Spinal cord (tissue), 9 donors: ENCODE measurements at regions not wholly inside any gene's neighbourhood (a gene's known extent, or its start where the extent isn't known, plus 50 kb on each side); places are given as distances from the start of the nearest gene placed in this dataset.

Experiments
- DNase-seq, 6 donors: peaks; one replicate each; pipeline versions ENCODE4 v3.0.0 to v3.0.0-alpha.2; 2013 to 2015; ENCODE audit warnings: low spot score in 6 of 6, low read depth in 4 of 6
- H3K27ac ChIP-seq: one replicate; pipeline ENCODE4 v1.5.1; 2013; ENCODE audit warnings: low read depth, low read length, control low read depth
- H3K27me3 ChIP-seq: one replicate; pipeline ENCODE4 v1.6.1; 2013; ENCODE audit warnings: low read length; ENCODE audit not compliant: control insufficient read depth, insufficient read depth
- H3K36me3 ChIP-seq: one replicate; pipeline ENCODE4 v1.6.1; 2013; ENCODE audit warnings: low read length; ENCODE audit not compliant: control insufficient read depth, insufficient read depth
- H3K4me1 ChIP-seq: one replicate; pipeline ENCODE4 v1.6.1; 2013; ENCODE audit warnings: low read length; ENCODE audit not compliant: control insufficient read depth, insufficient read depth
- H3K4me3 ChIP-seq: one replicate; pipeline ENCODE4 v1.5.1; 2013; ENCODE audit warnings: low read depth, low read length, control low read depth
- H3K9me3 ChIP-seq: one replicate; pipeline ENCODE4 v1.6.1; 2013; ENCODE audit warnings: low read length; ENCODE audit not compliant: control insufficient read depth, insufficient read depth
- WGBS: methylation state at CpG from one replicate; pipeline ENCODE4 v1.1.5; 2013; ENCODE audit warnings: missing lambda C conversion rate; ENCODE audit not compliant: insufficient coverage; 5-methylcytosine and 5-hydroxymethylcytosine counted together
- donor health status: healthy.

DNA sequence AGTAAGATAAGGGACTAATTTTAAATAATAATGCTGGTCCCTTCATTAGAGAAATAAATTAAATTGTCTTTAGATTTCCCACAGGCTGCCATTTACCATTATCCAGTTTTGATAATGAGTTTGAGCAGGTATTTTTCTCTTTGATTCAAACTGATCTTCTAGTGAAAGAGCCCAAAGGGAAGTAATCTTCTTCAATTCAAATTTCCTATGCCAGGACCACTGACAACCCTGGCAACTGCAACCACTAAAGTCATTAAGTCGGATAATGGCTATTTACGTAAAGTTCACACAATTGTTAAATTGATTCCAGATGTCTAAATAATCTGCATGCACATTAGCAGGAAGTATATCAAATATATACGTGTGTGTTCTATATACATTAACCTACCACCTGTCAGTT is 399.3 kb downstream of the PTPRC start:
- H3K4me1 ChIP-seq, result no peaks in the 10 kb centered on the region
- H3K27me3 ChIP-seq, result no peaks in the 10 kb centered on the region
- WGBS, result no CpG with 5 or more reads among the region's 3 CpGs
- H3K27ac ChIP-seq, result no peak overlapping the region
- peak in 1 of 6 donors; percentile 62 for DNase-seq
- no peaks in the 10 kb centered on the region for H3K9me3 ChIP-seq
- no peaks in the 10 kb centered on the region for H3K36me3 ChIP-seq
- H3K4me3 ChIP-seq, result no peak overlapping the region

DNA sequence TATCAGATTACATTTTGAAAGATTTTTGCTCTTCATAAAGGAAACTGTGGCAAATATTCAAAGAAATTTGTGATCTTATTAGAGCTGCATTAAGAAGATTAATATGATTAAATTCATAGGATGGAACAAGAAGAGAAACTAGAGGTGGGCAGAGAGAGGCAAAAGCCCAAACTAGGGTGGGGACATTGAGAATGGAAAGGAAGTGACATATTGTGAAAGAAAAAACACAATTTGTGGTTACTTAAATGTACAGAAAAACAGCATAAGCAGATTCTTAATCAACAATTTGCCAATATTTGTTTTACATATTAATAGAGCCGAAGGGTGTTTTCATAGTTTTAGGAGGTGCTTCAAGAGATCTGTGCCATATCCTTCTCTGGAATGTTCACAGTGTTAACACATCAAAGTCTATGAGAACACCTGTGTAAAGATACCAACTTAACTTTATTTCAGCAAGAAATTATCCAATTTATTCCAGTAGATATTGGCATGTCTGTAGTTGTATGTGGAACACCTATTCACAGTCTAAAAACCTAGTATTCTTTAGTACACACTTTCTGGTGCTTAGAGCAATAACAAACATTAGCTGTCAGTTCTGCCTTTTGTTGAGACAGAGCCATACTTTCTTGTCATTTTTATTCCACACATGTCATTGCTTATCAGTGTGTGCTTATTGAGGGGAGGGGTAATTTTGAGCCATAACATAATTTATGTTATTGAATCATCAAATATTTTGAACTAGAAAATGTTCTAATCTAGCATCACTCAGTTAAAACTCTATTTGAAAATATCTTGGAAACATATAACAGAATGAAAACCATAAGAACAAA is 401.5 kb downstream of the PTPRC start:
- no peaks in the 10 kb centered on the region for H3K4me1 ChIP-seq
- H3K27ac ChIP-seq, result no peak overlapping the region
- H3K4me3 ChIP-seq, result no peak overlapping the region
- DNase-seq, result no peak
- H3K27me3 ChIP-seq, result no peaks in the 10 kb centered on the region
- no CpG with 5 or more reads among the region's 1 CpG for WGBS
- H3K9me3 ChIP-seq, result no peaks in the 10 kb centered on the region
- H3K36me3 ChIP-seq, result no peaks in the 10 kb centered on the region

DNA sequence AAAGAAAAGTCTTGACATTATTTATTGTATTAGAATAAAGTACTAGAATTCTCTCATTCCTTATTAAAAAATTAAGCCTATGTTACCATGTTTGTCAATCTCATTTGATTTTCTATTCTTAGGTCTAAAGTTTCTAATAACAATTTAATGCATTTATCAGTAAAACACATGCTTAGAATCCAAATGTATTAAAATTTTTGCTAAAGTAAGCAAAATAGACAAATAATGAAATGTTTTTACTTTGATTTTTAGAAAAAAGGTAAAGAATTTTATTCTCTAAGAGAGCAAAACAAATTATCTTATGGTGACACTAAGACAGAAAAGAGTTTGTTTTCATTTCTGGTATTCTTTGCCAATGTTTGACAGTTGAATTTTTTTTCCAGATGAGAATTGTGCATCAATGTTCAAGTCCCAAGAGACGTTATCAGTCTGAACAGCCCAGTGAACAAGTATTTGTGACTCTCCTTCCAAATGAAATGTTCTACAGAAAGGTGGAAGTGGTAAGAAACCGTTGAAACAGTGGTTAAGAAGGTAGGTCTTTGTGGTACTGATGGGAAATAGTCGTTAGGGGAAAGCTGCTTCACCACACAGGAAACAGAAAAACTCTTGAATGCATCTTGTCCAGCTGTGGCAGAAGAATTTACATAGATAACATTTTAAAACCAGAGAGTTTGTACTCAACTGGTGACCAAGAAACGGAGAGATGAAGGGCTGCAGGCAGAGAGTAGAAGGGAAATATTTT is 402.5 kb downstream of the PTPRC start:
- Histone ChIP-seq H3K9me3 (no peaks in the 10 kb centered on the region), H3K4me3 (no peak overlapping the region), H3K36me3 (no peaks in the 10 kb centered on the region), H3K27ac (no peak overlapping the region), H3K4me1 (no peaks in the 10 kb centered on the region), H3K27me3 (no peaks in the 10 kb centered on the region)
- no CpG with 5 or more reads among the region's 4 CpGs for WGBS
- DNase-seq, result no peak

DNA sequence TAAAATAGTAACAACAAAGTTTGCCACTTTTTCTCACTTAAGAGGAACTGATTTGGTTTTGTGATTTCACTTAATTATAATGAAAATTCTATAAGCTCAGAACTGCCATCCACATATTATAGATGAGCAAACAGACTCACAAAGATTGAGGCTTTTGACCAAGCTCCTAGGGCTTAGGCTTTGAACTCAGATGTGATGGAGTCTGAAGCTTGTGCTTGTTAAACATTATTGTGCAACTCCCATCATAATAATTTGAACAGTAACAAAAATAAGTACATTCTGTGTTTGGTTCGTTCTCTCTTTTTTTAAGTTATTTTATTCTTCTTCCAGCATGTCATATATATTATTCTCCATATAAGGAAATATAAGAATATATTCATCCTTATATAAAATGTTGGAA is 403.4 kb downstream of the PTPRC start:
- WGBS, result no CpG with 5 or more reads among the region's 1 CpG
- DNase-seq, result no peak
- H3K4me3 ChIP-seq, result no peak overlapping the region
- no peaks in the 10 kb centered on the region for H3K36me3 ChIP-seq
- no peak overlapping the region for H3K27ac ChIP-seq
- no peaks in the 10 kb centered on the region for H3K9me3 ChIP-seq
- no peaks in the 10 kb centered on the region for H3K27me3 ChIP-seq
- H3K4me1 ChIP-seq, result no peaks in the 10 kb centered on the region

DNA sequence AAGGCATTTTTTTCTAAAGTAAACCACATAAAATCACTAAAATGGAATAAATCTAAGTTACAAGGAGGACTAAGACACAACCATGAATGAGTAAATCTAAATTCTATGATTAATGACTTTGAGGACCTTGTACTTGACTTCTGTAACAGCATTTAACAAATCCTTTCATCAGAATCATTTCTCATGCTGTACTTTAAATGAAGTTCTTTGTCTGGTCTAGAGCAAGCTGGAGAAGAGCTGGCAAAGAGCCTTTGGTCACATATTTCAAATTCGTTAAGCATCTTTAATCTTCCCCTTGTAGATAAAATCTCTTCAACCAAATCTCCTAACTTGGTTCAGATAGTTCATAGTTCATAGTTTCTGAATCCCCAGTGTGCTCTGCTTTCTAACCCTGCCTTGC is 405.4 kb downstream of the PTPRC start:
- Histone ChIP-seq H3K4me1 (no peaks in the 10 kb centered on the region), H3K9me3 (no peaks in the 10 kb centered on the region), H3K4me3 (no peak overlapping the region), H3K36me3 (no peaks in the 10 kb centered on the region), H3K27me3 (no peaks in the 10 kb centered on the region), H3K27ac (no peak overlapping the region)
- WGBS, result 20% methylated on average over 1 of the region's 1 CpG
- DNase-seq, result no peak

DNA sequence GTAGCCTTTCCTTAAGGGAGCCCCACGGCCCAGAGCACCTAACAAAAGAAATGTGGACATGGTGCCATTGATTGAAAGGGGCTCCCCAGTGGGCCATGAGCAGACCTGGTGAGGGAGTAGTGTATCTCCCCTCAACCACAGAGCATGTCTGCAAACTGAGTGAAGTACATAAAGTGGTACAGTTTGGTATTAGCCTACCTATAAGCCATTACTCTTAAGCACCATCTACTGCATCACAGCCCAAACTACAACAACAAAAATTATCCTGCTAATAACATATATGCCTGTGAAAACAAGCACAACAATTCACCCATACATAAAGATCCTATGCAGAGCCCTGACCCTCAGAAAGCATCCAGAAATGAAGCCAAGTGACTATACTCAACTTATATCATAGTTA is 407.8 kb downstream of the PTPRC start:
- DNase-seq, result no peak
- Histone ChIP-seq H3K27me3 (no peaks in the 10 kb centered on the region), H3K4me1 (no peaks in the 10 kb centered on the region), H3K27ac (no peak overlapping the region), H3K9me3 (no peaks in the 10 kb centered on the region), H3K36me3 (no peaks in the 10 kb centered on the region), H3K4me3 (no peak overlapping the region)
- no CpG with 5 or more reads among the region's 1 CpG for WGBS

DNA sequence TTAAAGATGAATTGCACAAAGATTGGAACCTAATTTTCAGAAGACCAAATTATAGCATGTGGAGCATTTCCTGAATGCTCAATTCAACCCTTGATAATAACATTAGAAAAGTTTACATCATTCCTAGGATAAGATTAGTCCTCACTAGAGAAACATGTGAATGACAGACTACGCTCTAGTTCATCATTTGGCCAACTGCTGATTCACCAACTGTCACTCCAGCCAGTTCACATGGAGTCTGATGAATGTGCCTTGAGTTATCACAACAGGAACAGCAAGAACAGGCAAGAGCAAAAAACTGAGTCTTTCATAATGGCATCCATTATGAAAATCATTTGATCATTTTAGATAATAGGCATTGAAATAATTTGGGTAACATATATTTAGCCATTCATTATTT is 415.9 kb downstream of the PTPRC start:
- no peak overlapping the region for H3K27ac ChIP-seq
- H3K27me3 ChIP-seq, result no peaks in the 10 kb centered on the region
- no peaks in the 10 kb centered on the region for H3K9me3 ChIP-seq
- H3K4me3 ChIP-seq, result no peak overlapping the region
- H3K36me3 ChIP-seq, result no peaks in the 10 kb centered on the region
- DNase-seq, result no peak
- no peaks in the 10 kb centered on the region for H3K4me1 ChIP-seq
- no CpG with 5 or more reads among the region's 1 CpG for WGBS

DNA sequence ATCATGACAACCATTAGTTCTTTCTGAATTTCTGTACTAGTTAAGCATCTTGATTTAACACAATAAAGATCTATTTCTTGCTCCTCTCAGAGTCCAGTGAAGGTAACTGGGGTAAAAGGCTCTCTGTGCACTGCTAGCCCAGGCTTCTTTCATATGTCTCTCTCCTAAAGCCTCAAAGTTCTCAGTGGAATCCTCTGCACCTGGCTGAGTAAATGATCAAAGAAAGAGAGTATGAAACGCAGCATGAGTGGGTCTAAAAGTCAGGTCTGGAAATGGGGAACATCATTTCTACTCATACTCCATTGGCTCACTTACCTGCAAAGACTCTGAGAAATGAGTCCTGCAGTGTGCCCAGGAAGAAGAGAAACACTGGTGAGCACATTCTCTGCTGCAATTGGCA is 418.5 kb downstream of the PTPRC start:
- no peak overlapping the region for H3K4me3 ChIP-seq
- H3K27me3 ChIP-seq, result no peaks in the 10 kb centered on the region
- H3K36me3 ChIP-seq, result no peaks in the 10 kb centered on the region
- no CpG with 5 or more reads among the region's 1 CpG for WGBS
- no peak overlapping the region for H3K27ac ChIP-seq
- H3K4me1 ChIP-seq, result no peaks in the 10 kb centered on the region
- peak in 1 of 6 donors; percentile 27 for DNase-seq
- H3K9me3 ChIP-seq, result no peaks in the 10 kb centered on the region

DNA sequence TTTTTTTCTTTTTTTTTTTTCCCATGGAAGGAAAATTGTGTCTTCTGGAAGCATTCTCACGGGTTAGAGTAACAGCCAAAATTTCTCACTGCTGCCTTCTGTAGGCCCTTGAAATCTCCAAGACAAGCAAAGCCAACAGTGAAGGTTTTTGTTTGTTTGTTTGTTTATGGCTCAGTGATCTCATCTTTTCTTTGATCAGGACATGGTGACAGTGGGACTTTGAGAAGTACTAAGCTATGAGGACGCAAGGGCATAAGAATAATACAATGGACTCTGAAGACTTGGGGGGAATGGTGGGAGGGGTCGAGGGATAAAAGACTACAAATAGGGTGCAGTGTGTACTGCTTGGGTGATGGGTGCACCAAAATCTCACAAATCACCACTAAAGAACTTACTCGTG is 419.4 kb downstream of the PTPRC start:
- Histone ChIP-seq H3K4me3 (no peak overlapping the region), H3K27me3 (no peaks in the 10 kb centered on the region), H3K9me3 (no peaks in the 10 kb centered on the region), H3K36me3 (no peaks in the 10 kb centered on the region), H3K4me1 (no peaks in the 10 kb centered on the region), H3K27ac (no peak overlapping the region)
- DNase-seq, result peak in 1 of 6 donors; percentile 3
- WGBS, result no CpG with 5 or more reads among the region's 4 CpGs

DNA sequence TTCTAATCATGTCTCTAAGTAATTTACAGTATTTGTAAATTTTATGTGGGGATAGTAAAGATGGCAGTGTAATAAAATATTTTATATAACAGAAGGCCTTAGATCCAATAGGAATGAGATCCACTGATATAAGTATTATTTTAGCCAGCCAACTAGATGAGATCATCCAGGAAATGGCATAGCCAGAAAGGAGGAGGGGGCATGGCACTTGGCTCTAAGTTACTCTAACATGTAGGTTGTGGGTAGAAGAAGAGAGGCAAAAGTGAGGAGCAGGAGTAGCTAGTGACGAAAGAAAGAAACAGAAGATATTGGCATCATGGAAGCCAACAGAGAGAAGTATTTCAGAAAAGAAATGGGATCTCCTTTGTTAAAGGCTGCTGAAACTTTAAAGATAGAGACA is 426.1 kb downstream of the PTPRC start:
- H3K9me3 ChIP-seq, result no peaks in the 10 kb centered on the region
- no peaks in the 10 kb centered on the region for H3K4me1 ChIP-seq
- H3K4me3 ChIP-seq, result no peak overlapping the region
- no peak overlapping the region for H3K27ac ChIP-seq
- 100% methylated on average over 1 of the region's 1 CpG for WGBS
- H3K27me3 ChIP-seq, result no peaks in the 10 kb centered on the region
- DNase-seq, result no peak
- H3K36me3 ChIP-seq, result no peaks in the 10 kb centered on the region
